BLaER1 (cell line): ENCODE measurements at regions not wholly inside any gene's neighbourhood (a gene's known extent, or its start where the extent isn't known, plus 50 kb on each side); places are given as distances from the start of the nearest gene placed in this dataset.

ENCODE experiments used
- H3K27ac ChIP-seq: shearing (Covaris generic); formaldehyde crosslinking; 2 replicates; pipeline ENCODE4 v1.8.1; 2022
- H3K27me3 ChIP-seq: shearing (Covaris generic); formaldehyde crosslinking; 2 replicates; pipeline ENCODE4 v1.8.1; 2022
- H3K36me3 ChIP-seq: shearing (Covaris generic); formaldehyde crosslinking; 2 replicates; pipeline ENCODE4 v1.8.1; 2022
- H3K4me1 ChIP-seq: shearing (Covaris generic); formaldehyde crosslinking; 2 replicates; pipeline ENCODE4 v1.8.1; 2022
- H3K4me2 ChIP-seq: shearing (Covaris generic); formaldehyde crosslinking; 2 replicates; pipeline ENCODE4 v1.8.1; 2022
- H3K4me3 ChIP-seq: shearing (Covaris generic); formaldehyde crosslinking; 2 replicates; pipeline ENCODE4 v1.8.1; 2022
- H3K9ac ChIP-seq: shearing (Covaris generic); formaldehyde crosslinking; 2 replicates; pipeline ENCODE4 v1.8.1; 2022
- H3K9me3 ChIP-seq: shearing (Covaris generic); formaldehyde crosslinking; 2 replicates; pipeline ENCODE4 v1.8.1; 2022
- H4K20me1 ChIP-seq: shearing (Covaris generic); formaldehyde crosslinking; 2 replicates; pipeline ENCODE4 v1.8.1; 2022
- Cebpa-rat ChIP-seq: shearing (Covaris generic); IDR thresholded peaks from 2 replicates; pipeline ENCODE4 v1.8.1; 2022

GRCh38 chr6:137358273-137358672, 135.9 kb downstream of the OLIG3 start:
- no peak overlapping the region for H3K4me3 ChIP-seq
- H3K4me2 ChIP-seq: no peak overlapping the region
- H3K36me3 ChIP-seq: no peaks in the 10 kb centered on the region
- no peaks in the 10 kb centered on the region for H3K9me3 ChIP-seq
- H3K27me3 ChIP-seq: no peaks in the 10 kb centered on the region
- H3K4me1 ChIP-seq: peaks cover 42% of the 10 kb centered on the region
- H3K9ac ChIP-seq: no peak overlapping the region
- H4K20me1 ChIP-seq: no peaks in the 10 kb centered on the region
- H3K27ac ChIP-seq: no peak overlapping the region
- no peak for TF ChIP-seq Cebpa-rat

- Histone ChIP-seq H3K27ac (no peak overlapping the region), H3K9me3 (no peaks in the 10 kb centered on the region), H3K36me3 (no peaks in the 10 kb centered on the region), H4K20me1 (no peaks in the 10 kb centered on the region), H3K9ac (no peak overlapping the region), H3K27me3 (no peaks in the 10 kb centered on the region), H3K4me3 (no peak overlapping the region), H3K4me1 (peaks cover 42% of the 10 kb centered on the region), H3K4me2 (0 out of 2 replicates have a peak overlapping the region, but pooled peaks have one; percentile 30)
- TF ChIP-seq Cebpa-rat: no peak
Measured at GRCh38 chr6:137357948-137358266, 136.3 kb downstream of the OLIG3 start.

GRCh38 chr6:137357263-137357947, 136.8 kb downstream of the OLIG3 start:
- H3K27me3 ChIP-seq: no peaks in the 10 kb centered on the region
- TF ChIP-seq Cebpa-rat: no peak
- H3K4me2 ChIP-seq: peak overlapping the region; percentile 30; the same call in 1 of the 2 replicates
- H3K4me3 ChIP-seq: no peak overlapping the region
- no peaks in the 10 kb centered on the region for H4K20me1 ChIP-seq
- no peak overlapping the region for H3K9ac ChIP-seq
- no peaks in the 10 kb centered on the region for H3K9me3 ChIP-seq
- H3K36me3 ChIP-seq: no peaks in the 10 kb centered on the region
- peaks cover 43% of the 10 kb centered on the region for H3K4me1 ChIP-seq
- no peak overlapping the region for H3K27ac ChIP-seq

- Histone ChIP-seq H3K36me3 (no peaks in the 10 kb centered on the region), H4K20me1 (no peaks in the 10 kb centered on the region), H3K4me1 (peaks cover 67% of the 10 kb centered on the region), H3K4me3 (no peak overlapping the region), H3K27me3 (no peaks in the 10 kb centered on the region), H3K9me3 (no peaks in the 10 kb centered on the region), H3K9ac (no peak overlapping the region), H3K4me2 (peak overlapping the region; percentile 67), H3K27ac (peak overlapping the region; percentile 57; the same call in 1 of the 2 replicates)
- no peak for TF ChIP-seq Cebpa-rat
Measured at GRCh38 chr6:137353842-137354397, 134.7 kb upstream of the IFNGR1 start.

GRCh38 chr6:137353346-137353745, 134.2 kb upstream of the IFNGR1 start:
- Histone ChIP-seq H3K4me1 (peaks cover 70% of the 10 kb centered on the region), H3K36me3 (no peaks in the 10 kb centered on the region), H3K9ac (no peak overlapping the region), H3K4me2 (peak overlapping the region; percentile 67), H4K20me1 (no peaks in the 10 kb centered on the region), H3K4me3 (no peak overlapping the region), H3K27me3 (no peaks in the 10 kb centered on the region), H3K9me3 (no peaks in the 10 kb centered on the region), H3K27ac (peak overlapping the region; percentile 76)
- TF ChIP-seq Cebpa-rat: no peak

- H3K27ac ChIP-seq: peak overlapping the region; percentile 76
- peak overlapping the region; percentile 67 for H3K4me2 ChIP-seq
- TF ChIP-seq Cebpa-rat: no peak
- H3K27me3 ChIP-seq: no peaks in the 10 kb centered on the region
- H3K4me1 ChIP-seq: peaks cover 70% of the 10 kb centered on the region
- H3K9me3 ChIP-seq: no peaks in the 10 kb centered on the region
- H3K4me3 ChIP-seq: no peak overlapping the region
- no peaks in the 10 kb centered on the region for H3K36me3 ChIP-seq
- 0 out of 2 replicates have a peak overlapping the region, but pooled peaks have one; percentile 1 for H3K9ac ChIP-seq
- H4K20me1 ChIP-seq: no peaks in the 10 kb centered on the region
Measured at GRCh38 chr6:137352859-137353258, 133.7 kb upstream of the IFNGR1 start.

GRCh38 chr6:137351890-137352289, 132.7 kb upstream of the IFNGR1 start:
- no peak for TF ChIP-seq Cebpa-rat
- Histone ChIP-seq H3K4me1 (peaks cover 65% of the 10 kb centered on the region), H3K4me2 (peak overlapping the region; percentile 67)

GRCh38 chr6:137350857-137351256, 131.7 kb upstream of the IFNGR1 start:
- Histone ChIP-seq H3K4me1 (peaks cover 62% of the 10 kb centered on the region), H3K27ac (no peak overlapping the region), H3K4me2 (no peak overlapping the region), H3K9ac (no peak overlapping the region), H3K36me3 (no peaks in the 10 kb centered on the region), H3K27me3 (no peaks in the 10 kb centered on the region), H4K20me1 (no peaks in the 10 kb centered on the region), H3K4me3 (no peak overlapping the region), H3K9me3 (no peaks in the 10 kb centered on the region)
- no peak for TF ChIP-seq Cebpa-rat

More at GRCh38 chr6:137351890-137352289, 132.7 kb upstream of the IFNGR1 start:
- Histone ChIP-seq H3K4me3 (no peak overlapping the region), H3K27me3 (no peaks in the 10 kb centered on the region), H4K20me1 (no peaks in the 10 kb centered on the region), H3K36me3 (no peaks in the 10 kb centered on the region), H3K27ac (peak overlapping the region; percentile 76), H3K9me3 (no peaks in the 10 kb centered on the region), H3K9ac (no peak overlapping the region)

GRCh38 chr6:137349856-137350830, 131.0 kb upstream of the IFNGR1 start:
- H3K9me3 ChIP-seq: no peaks in the 10 kb centered on the region
- peaks cover 55% of the 10 kb centered on the region for H3K4me1 ChIP-seq
- H3K4me2 ChIP-seq: peak overlapping the region; percentile 31; the same call in 1 of the 2 replicates
- H3K36me3 ChIP-seq: no peaks in the 10 kb centered on the region
- no peak overlapping the region for H3K4me3 ChIP-seq
- TF ChIP-seq Cebpa-rat: no peak
- no peaks in the 10 kb centered on the region for H3K27me3 ChIP-seq
- H3K27ac ChIP-seq: 0 out of 2 replicates have a peak overlapping the region, but pooled peaks have one; percentile 11
- no peak overlapping the region for H3K9ac ChIP-seq
- no peaks in the 10 kb centered on the region for H4K20me1 ChIP-seq
